ENCODE measurements at regions not wholly inside any gene's neighbourhood (a gene's known extent, or its start where the extent isn't known, plus 50 kb on each side); places are given as distances from the start of the nearest gene placed in this dataset.

DNA sequence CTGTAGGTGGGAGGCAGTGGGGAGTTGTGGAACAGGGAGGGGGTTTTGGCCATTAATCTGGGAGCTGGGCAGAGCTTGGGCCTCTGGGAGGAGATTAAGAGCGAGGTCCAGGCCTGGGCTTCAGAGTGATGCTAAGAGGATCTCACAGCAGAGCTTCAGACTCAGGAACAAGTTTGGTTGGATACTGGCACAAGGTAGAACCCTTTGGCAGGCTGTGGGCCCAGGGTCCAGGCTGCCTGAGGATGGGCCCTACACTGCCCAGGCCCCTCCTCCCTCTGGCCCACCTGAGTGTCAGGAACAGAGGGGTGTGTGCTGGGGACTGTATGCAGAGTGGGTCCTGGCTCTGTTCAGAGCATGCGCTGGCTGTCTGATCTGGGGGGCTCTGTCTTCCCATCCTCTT, 334.9 kb downstream of the CYP26B1 start:
- TF ChIP-seq SPI1 (IDR thresholded peaks at IDR 0.05; ENCODE audit: borderline replicate concordance, low read depth) (no peak), POLR2AphosphoS5 (IDR thresholded peaks at IDR 0.05; ENCODE audit: low read depth) (no peak), REST (IDR thresholded peaks at IDR 0.05; ENCODE audit: insufficient replicate concordance, low read depth) (no peak), GABPA (IDR thresholded peaks at IDR 0.05; ENCODE audit: low read depth) (no peak)
- TF ChIP-seq, protein P1, sequence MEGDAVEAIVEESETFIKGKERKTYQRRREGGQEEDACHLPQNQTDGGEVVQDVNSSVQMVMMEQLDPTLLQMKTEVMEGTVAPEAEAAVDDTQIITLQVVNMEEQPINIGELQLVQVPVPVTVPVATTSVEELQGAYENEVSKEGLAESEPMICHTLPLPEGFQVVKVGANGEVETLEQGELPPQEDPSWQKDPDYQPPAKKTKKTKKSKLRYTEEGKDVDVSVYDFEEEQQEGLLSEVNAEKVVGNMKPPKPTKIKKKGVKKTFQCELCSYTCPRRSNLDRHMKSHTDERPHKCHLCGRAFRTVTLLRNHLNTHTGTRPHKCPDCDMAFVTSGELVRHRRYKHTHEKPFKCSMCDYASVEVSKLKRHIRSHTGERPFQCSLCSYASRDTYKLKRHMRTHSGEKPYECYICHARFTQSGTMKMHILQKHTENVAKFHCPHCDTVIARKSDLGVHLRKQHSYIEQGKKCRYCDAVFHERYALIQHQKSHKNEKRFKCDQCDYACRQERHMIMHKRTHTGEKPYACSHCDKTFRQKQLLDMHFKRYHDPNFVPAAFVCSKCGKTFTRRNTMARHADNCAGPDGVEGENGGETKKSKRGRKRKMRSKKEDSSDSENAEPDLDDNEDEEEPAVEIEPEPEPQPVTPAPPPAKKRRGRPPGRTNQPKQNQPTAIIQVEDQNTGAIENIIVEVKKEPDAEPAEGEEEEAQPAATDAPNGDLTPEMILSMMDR (IDR thresholded peaks at IDR 0.05; ENCODE audit: insufficient read depth, low read length): no peak

Measured in HL-60 (cell line).